PC-9 (cell line): ENCODE measurements at regions not wholly inside any gene's neighbourhood (a gene's known extent, or its start where the extent isn't known, plus 50 kb on each side); places are given as distances from the start of the nearest gene placed in this dataset.
"Not testable (repeated sequence)": the region's sequence is repeated elsewhere in the genome, so short reads cannot be mapped to it uniquely, and the experiment has no call there.

Experiments used
- CTCF ChIP-seq: fragments of 200-600 bp; sonication (generic); conservative IDR thresholded peaks from 2 replicates; pipeline ENCODE4 v1.6.1; 2017; ENCODE audit warnings: mixed run types, antibody characterized with exemption, mild to moderate bottlenecking, moderate library complexity
- EZH2 ChIP-seq: fragments of 200-600 bp; sonication (generic); IDR thresholded peaks from 2 replicates; pipeline ENCODE4 v1.8.0; 2017; ENCODE audit warnings: antibody characterized with exemption, low read depth

GRCh38 chr5:105036814-105037213 is 1474.2 kb upstream of the NUDT12 start:
- TF ChIP-seq EZH2, CTCF: not testable (repeated sequence)
